HL-60/S4 treated with retinoic acid at 250 ng/mL for 4 days and 3 days (cell line): ENCODE measurements at regions not wholly inside any gene's neighbourhood (a gene's known extent, or its start where the extent isn't known, plus 50 kb on each side); places are given as distances from the start of the nearest gene placed in this dataset.

Source experiments
- in situ Hi-C: fragments of 300-500 bp; cut with MboI; formaldehyde crosslinking; loops from 2 replicates; pipeline ENCODE4 v1.7.0; 2022; ENCODE audit warnings: low sequenced_read_pairs

GRCh38 chr6:15036690-15037245 is 209.1 kb upstream of the JARID2 start:
- in situ Hi-C loops = no loop called here

- in situ Hi-C loops = no loop called here
Observed at GRCh38 chr6:15037253-15037652, 208.6 kb upstream of the JARID2 start.

- in situ Hi-C loops = no loop called here
Observed at GRCh38 chr6:15038013-15038791, 207.7 kb upstream of the JARID2 start.

- in situ Hi-C loops = no loop called here
Observed at GRCh38 chr6:15039136-15039535, 206.7 kb upstream of the JARID2 start.

GRCh38 chr6:15042938-15043337 is 202.9 kb upstream of the JARID2 start:
- in situ Hi-C loops = no loop called here

GRCh38 chr6:15044146-15044882 is 201.6 kb upstream of the JARID2 start:
- in situ Hi-C loops = no loop called here

GRCh38 chr6:15044948-15045347 is 200.9 kb upstream of the JARID2 start:
- in situ Hi-C loops = no loop called here

GRCh38 chr6:15046751-15047150 is 199.1 kb upstream of the JARID2 start:
- in situ Hi-C loops = no loop called here

- in situ Hi-C loops = no loop called here
Observed at GRCh38 chr6:15048367-15048766, 197.5 kb upstream of the JARID2 start.

- in situ Hi-C loops = no loop called here
Observed at GRCh38 chr6:15058200-15059061, 187.4 kb upstream of the JARID2 start.

GRCh38 chr6:15061180-15061641 is 184.7 kb upstream of the JARID2 start:
- in situ Hi-C loops = no loop called here

GRCh38 chr6:15061908-15062515 is 183.9 kb upstream of the JARID2 start:
- in situ Hi-C loops = no loop called here

GRCh38 chr6:15062516-15063252 is 183.2 kb upstream of the JARID2 start:
- in situ Hi-C loops = no loop called here

GRCh38 chr6:15063253-15063853 is 182.5 kb upstream of the JARID2 start:
- in situ Hi-C loops = no loop called here

GRCh38 chr6:15065261-15065989 is 180.4 kb upstream of the JARID2 start:
- in situ Hi-C loops = no loop called here

GRCh38 chr6:15066089-15066758 is 179.6 kb upstream of the JARID2 start:
- in situ Hi-C loops = no loop called here

GRCh38 chr6:15073344-15073789 is 172.5 kb upstream of the JARID2 start:
- in situ Hi-C loops = no loop called here

GRCh38 chr6:15073883-15074465 is 171.9 kb upstream of the JARID2 start:
- in situ Hi-C loops = no loop called here
